ENCODE measurements at regions not wholly inside any gene's neighbourhood (a gene's known extent, or its start where the extent isn't known, plus 50 kb on each side); places are given as distances from the start of the nearest gene placed in this dataset.

DNA sequence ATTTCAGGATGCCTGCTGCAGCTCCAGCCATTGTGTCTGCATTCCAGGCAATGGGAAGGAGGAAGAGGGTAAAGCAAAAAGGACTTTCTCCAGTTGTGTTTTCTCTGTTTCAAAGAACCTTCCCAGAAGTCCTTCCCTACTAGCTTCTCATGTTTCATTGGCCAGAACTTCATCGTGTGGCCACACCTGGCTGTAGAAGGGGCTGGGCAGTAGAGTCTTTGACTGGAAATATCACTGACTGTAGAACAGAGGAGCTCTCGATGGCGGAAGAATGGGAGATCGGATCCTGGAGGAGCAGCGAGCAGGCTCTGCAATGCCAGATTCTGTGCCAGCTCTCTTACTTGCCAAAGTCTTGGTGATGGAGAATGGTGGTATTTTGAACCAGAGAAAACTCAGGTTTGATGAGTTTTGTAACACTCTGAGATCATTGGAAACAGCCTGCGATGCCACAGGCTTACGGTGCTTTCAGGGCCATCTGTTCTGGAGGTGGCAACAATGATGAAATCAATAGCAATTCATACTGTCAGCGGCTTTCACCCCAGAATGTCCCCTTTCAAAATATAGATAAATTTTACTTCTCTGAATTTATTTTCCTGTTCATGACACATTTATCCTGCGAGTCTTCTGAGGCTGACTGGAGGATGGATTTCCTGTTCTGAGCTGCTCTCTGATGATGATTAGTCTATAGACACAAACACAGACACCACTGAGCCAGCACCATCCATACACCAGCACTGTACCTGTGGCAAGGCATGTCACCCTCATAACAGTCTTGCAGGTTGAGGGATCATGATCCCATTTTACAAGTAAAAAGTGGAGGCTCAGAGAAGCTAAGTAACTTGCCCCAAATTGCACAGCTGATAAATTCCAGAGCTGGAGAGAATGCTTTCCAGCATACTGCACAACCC, 204.2 kb downstream of the EMX2 start:
- Histone ChIP-seq H3K36me3 (replicated peaks in 1 of 2; ENCODE audit: insufficient read depth in 1 of 2, low read depth in 2 of 2) (no peaks in the 10 kb centered on the region), H3K9me3 (no peaks in the 10 kb centered on the region), H3K27me3 (no peaks in the 10 kb centered on the region), H3K4me3 (no peak overlapping the region), H3K27ac (no peak overlapping the region), H3K4me1 (no peaks in the 10 kb centered on the region)
- TF ChIP-seq, protein P1, sequence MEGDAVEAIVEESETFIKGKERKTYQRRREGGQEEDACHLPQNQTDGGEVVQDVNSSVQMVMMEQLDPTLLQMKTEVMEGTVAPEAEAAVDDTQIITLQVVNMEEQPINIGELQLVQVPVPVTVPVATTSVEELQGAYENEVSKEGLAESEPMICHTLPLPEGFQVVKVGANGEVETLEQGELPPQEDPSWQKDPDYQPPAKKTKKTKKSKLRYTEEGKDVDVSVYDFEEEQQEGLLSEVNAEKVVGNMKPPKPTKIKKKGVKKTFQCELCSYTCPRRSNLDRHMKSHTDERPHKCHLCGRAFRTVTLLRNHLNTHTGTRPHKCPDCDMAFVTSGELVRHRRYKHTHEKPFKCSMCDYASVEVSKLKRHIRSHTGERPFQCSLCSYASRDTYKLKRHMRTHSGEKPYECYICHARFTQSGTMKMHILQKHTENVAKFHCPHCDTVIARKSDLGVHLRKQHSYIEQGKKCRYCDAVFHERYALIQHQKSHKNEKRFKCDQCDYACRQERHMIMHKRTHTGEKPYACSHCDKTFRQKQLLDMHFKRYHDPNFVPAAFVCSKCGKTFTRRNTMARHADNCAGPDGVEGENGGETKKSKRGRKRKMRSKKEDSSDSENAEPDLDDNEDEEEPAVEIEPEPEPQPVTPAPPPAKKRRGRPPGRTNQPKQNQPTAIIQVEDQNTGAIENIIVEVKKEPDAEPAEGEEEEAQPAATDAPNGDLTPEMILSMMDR (IDR thresholded peaks at IDR 0.05) = no peak
- TF ChIP-seq POLR2A (IDR thresholded peaks at IDR 0.05) = no peak
- no peak for DNase-seq
- WGBS, 2 donors = 63 to 71% methylated on average over 9 of the region's 9 CpGs
- ATAC-seq = no peak
- intact Hi-C loops (cut with DNase I) = no loop called here

DNA sequence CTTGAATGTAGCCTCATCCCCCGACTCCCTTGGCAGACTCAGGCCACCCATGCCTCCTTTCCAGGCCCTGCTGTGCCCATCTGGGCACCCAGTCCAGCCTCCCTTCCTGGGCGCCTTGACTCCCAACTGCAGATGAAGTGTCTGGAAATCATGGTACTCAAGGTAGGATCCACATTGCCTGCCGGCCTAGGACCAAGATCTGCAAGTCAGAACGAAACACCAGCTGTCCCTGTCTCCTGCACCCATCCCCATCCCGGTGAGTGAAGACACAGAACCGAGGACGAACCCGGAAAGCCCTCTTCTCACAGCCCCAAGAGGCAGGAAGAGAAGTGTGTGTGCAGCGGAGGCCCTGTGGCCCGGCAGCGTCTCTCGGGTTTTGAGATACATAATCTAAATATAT, 205.1 kb downstream of the EMX2 start:
- DNase-seq (no peak), ATAC-seq (no peak)
- TF ChIP-seq POLR2A (IDR thresholded peaks at IDR 0.05) = no peak
- TF ChIP-seq, protein P1 (IDR thresholded peaks at IDR 0.05) = no peak
- H3K27ac ChIP-seq = no peak overlapping the region
- H3K9me3 ChIP-seq = no peaks in the 10 kb centered on the region
- no peak overlapping the region for H3K4me3 ChIP-seq
- H3K27me3 ChIP-seq = no peaks in the 10 kb centered on the region
- H3K4me1 ChIP-seq = no peaks in the 10 kb centered on the region
- WGBS, 2 donors = 77 to 78% methylated on average over 12 of the region's 12 CpGs
- no peaks in the 10 kb centered on the region for H3K36me3 ChIP-seq (replicated peaks in 1 of 2; ENCODE audit: insufficient read depth in 1 of 2, low read depth in 2 of 2)
- intact Hi-C loops (cut with DNase I) = no loop called here

DNA sequence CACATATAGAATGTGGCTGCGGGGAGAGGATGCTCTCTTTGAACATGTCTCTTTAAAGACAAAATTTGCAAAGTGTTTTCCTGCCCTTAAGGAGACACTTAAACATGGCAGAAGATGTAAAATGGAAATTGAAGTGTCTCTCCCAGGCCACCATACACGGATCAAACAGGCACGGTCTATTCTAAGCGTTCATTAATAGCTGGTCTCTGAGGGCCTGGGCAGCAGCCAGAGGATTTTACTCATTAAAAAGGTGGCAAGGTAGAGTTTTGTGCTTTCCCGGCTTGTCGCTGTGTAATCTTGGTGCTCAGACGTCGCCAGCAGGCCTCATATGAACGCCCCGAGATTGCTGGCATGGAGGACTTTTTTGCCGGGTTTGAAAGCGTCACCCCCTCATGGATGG, 205.5 kb downstream of the EMX2 start:
- Histone ChIP-seq H3K4me1 (no peaks in the 10 kb centered on the region), H3K27me3 (no peaks in the 10 kb centered on the region), H3K9me3 (no peaks in the 10 kb centered on the region), H3K36me3 (replicated peaks in 1 of 2; ENCODE audit: insufficient read depth in 1 of 2, low read depth in 2 of 2) (no peaks in the 10 kb centered on the region), H3K27ac (no peak overlapping the region), H3K4me3 (no peak overlapping the region)
- intact Hi-C loops (cut with DNase I) = no loop called here
- ATAC-seq = no peak
- DNase-seq = no peak
- 71 to 74% methylated on average over 10 to 12 of the region's 12 CpGs for WGBS, 2 donors
- no peak for TF ChIP-seq POLR2A (IDR thresholded peaks at IDR 0.05)
- TF ChIP-seq, protein P1 (IDR thresholded peaks at IDR 0.05) = no peak

DNA sequence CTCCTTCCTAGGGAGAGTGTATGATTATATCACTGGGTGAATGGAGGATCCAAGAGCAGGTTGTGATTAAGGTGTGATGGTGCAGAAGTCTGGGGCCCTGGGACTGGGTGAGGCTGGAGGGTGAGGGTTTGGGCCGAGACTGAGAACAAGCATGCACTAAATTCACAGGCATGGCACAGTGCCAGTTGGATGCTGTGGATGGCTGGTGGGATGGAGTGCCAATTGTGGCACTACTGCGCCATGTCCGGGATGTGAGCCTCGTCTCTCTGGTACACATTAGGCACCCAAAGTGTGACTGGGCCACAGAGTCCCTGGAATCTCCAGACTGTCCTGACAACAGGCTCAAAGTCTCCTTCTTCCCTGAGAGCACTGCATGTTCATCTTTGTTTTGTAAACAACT, 208.1 kb downstream of the EMX2 start:
- Histone ChIP-seq H3K9me3 (no peaks in the 10 kb centered on the region), H3K4me1 (no peaks in the 10 kb centered on the region), H3K4me3 (no peak overlapping the region), H3K36me3 (replicated peaks in 1 of 2; ENCODE audit: insufficient read depth in 1 of 2, low read depth in 2 of 2) (no peaks in the 10 kb centered on the region), H3K27me3 (no peaks in the 10 kb centered on the region), H3K27ac (no peak overlapping the region)
- ATAC-seq (no peak), DNase-seq (no peak)
- intact Hi-C loops (cut with DNase I) = no loop called here
- TF ChIP-seq, protein P1 (IDR thresholded peaks at IDR 0.05) = no peak
- no peak for TF ChIP-seq POLR2A (IDR thresholded peaks at IDR 0.05)
- WGBS, 2 donors = 87 to 88% methylated on average over 4 of the region's 4 CpGs

DNA sequence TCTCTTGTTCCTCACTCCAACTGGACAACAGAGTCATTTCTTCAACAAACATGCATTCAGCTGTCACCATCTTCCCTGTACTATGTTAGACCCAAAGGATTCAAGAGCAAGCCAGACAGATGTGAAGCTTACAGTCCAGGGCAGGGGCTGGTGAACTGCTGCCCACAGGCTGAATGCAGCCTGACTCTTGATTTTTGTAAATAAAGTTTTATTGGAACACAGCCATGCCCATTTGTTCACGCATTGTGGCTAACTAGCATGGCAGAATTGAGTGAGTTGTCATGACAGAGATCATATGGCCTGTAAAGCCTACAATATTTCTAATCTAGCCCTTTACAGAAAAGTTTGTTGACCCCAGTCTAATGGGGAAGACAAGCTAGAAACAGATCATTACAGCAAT, 208.7 kb downstream of the EMX2 start:
- Histone ChIP-seq H3K4me3 (no peak overlapping the region), H3K4me1 (no peaks in the 10 kb centered on the region), H3K9me3 (no peaks in the 10 kb centered on the region), H3K36me3 (replicated peaks in 1 of 2; ENCODE audit: insufficient read depth in 1 of 2, low read depth in 2 of 2) (no peaks in the 10 kb centered on the region), H3K27me3 (no peaks in the 10 kb centered on the region), H3K27ac (no peak overlapping the region)
- ATAC-seq = no peak
- WGBS, 2 donors = 73 to 82% methylated on average over 1 of the region's 1 CpG
- DNase-seq = no peak
- intact Hi-C loops (cut with DNase I) = no loop called here
- TF ChIP-seq, protein P1 (IDR thresholded peaks at IDR 0.05) = no peak
- no peak for TF ChIP-seq POLR2A (IDR thresholded peaks at IDR 0.05)
